ENCODE measurements at regions not wholly inside any gene's neighbourhood (a gene's known extent, or its start where the extent isn't known, plus 50 kb on each side); places are given as distances from the start of the nearest gene placed in this dataset.
"Not testable (repeated sequence)": the region's sequence is repeated elsewhere in the genome, so short reads cannot be mapped to it uniquely, and the experiment has no call there.

DNA sequence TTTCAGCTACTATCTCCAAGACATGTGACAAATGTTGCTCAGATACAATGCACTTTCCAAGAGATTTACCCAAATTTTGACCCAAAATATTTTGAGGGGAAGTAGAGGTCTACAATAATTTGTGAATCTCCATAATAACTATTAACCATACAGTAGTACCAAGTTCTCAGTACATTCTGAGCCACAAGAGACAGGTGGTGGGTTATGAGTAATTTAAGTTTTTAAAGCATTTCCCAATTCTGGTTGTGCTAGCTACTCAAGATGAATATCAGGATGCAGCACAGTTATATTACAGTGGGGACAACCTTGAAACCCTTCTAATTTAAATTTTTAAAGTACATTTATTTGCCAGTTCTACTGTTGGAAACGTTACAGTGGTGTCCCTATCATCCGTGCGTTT, 92.2 kb upstream of the MITF start:
- no peak for DNase-seq

GRCh38 chr3:69646287-69647067, 92.8 kb upstream of the MITF start:
- DNase-seq = no peak

GRCh38 chr3:69642606-69643005, 96.7 kb upstream of the MITF start:
- DNase-seq = no peak

DNA sequence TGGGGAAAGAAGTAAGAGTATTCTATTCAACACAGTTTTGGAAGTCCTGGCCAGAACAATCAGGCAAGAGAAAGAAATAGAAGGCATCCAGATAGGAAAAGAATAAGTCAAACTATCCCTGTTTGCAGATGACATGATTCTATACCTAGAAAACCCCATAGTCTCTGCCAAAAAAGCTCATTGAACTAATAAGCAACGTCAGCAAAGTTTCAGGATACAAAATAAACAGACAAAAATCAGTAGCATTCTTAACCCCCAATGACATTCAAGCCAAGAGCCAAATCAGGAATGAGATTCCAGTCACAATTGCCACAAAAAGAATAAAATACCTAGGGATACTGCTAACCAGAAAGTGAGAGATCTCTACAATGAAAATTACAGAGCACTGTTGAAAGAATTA, 99.4 kb upstream of the MITF start:
- no peak for DNase-seq

DNA sequence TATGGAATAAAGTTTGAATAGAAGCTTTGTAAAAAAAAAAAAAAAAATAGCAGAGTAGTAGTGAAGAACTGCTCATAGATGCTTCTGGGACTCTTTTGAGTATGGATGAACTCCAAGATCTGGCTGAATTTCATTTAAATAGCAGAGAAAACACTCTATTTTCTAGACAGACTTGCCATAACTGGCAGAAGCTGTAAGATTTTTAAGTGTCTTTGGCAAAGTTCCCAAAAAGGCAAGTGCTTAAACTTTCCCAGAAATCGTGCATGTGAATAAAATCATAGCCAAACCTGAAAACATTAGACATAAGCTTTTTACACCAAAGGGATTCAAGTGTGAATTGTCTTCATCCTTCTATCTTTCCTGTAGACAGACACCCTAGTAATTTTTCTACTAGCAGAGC, 110.3 kb upstream of the MITF start:
- no peak for DNase-seq

DNA sequence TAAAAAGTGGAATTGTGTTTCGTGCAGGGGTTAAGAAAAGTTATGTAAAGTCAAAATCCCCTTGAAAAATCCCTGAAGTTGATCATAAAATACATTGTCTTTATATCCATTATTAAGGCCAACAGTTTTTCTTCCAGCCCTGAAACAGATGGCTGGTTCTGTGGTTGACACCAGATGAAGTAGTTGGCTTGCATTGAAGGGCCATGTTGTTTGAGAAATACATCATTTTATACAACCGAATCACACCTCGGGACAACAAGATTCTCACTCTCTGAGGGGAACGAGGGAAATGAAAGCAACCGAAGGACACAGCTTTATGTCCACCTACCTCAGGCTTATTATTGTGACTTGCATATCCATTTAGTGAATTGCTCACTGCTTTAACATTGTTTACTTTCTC, 126.0 kb upstream of the MITF start:
- no peak for DNase-seq

GRCh38 chr3:69612791-69613190, 126.5 kb upstream of the MITF start:
- DNase-seq = no peak

DNA sequence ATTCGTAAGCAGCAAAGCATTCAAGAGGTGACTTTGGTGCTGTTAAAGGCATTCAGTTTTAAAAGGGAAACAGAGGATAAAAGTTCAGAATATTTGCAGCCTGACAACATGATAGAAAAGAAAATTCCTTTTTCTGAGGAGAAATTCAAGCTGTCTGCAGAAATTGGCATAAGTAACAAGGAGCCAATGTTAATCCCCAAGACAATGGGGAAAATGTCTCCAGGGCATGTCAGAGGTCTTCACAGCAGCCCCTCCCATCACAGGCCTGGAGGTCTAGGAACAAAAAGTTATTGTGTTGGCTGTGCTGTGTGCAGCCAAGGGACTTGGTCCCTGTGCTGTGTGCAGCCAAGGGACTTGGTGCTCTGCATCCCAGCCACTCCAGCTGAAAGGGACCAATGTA, 129.7 kb upstream of the MITF start:
- DNase-seq = not testable (repeated sequence)

GRCh38 chr3:69607466-69608305, 131.6 kb upstream of the MITF start:
- no peak for DNase-seq

GRCh38 chr3:69605867-69606266, 133.4 kb upstream of the MITF start:
- no peak for DNase-seq

GRCh38 chr3:69604735-69605450, 134.4 kb upstream of the MITF start:
- no peak for DNase-seq

DNA sequence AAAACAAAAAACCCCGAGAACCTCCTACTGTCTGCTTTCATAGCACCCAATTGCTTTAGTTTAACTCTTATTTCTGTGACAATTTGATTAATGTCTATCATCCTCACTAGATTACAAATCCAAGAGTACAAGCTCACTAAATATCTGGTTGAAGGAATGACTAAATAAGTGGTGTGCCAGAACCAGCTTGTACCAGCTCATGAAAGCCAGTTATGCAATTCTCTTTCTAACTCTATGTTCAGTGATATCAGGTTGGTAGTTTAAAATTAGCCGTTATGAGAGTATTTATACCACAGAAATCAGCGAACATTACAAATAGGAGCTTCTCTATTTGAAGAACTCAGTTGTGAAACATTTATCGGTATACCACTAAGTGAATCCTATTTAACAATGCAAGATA, 137.2 kb upstream of the MITF start:
- no peak for DNase-seq

- no peak for DNase-seq
These were observed 145.0 kb upstream of the MITF start for GRCh38 chr3:69594286-69594685.

DNA sequence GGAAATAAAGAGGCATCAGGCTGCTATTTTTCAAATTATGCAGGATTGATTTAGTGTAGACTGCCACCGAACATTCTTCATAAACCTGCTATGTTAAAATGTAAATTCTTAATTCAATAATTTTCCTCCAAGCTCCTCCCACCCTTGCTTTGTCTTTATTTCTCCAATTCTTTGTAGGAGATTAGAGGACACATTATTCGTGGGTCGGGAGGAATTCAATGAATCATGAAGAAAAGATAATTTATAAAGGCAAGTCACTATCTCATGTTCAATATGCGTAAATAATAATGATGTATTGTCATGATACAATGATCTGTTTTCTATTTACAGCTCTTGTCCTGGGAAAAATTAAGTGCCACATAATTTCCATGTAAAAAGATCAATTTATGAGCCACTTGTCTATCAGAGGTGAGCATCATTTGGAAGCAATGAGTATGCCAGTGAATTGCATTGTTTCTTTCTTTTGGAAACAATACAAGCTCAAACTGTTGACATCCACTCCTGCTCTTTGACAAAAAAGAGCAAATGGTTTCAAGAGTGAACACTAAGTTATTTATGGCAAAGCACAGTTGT, 148.0 kb upstream of the MITF start:
- DNase-seq = no peak

GRCh38 chr3:69590111-69590510, 149.2 kb upstream of the MITF start:
- no peak for DNase-seq

DNA sequence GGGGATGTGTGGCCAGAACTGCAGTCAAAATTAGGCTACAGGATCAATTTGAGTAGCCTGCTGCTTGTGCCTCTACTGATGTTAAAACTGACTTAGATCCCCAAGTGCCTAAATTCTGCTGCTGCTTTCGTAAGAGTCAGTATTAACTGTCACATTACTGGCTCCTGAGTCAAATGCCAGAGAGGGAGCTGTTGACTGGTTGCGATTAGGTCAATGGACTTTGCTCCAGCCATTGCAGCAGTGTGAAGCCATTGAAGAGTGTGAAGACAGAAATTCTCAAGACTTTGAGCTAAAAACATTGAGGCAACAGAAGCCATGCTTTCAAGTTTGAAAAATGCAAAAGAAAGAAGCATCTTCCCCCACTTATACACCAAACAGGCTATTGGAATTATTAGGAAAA, 151.1 kb upstream of the MITF start:
- DNase-seq = no peak

- no peak for DNase-seq
These were observed 153.8 kb upstream of the MITF start for GRCh38 chr3:69585472-69585871.

GRCh38 chr3:69582044-69582443, 157.2 kb upstream of the MITF start:
- no peak for DNase-seq

DNA sequence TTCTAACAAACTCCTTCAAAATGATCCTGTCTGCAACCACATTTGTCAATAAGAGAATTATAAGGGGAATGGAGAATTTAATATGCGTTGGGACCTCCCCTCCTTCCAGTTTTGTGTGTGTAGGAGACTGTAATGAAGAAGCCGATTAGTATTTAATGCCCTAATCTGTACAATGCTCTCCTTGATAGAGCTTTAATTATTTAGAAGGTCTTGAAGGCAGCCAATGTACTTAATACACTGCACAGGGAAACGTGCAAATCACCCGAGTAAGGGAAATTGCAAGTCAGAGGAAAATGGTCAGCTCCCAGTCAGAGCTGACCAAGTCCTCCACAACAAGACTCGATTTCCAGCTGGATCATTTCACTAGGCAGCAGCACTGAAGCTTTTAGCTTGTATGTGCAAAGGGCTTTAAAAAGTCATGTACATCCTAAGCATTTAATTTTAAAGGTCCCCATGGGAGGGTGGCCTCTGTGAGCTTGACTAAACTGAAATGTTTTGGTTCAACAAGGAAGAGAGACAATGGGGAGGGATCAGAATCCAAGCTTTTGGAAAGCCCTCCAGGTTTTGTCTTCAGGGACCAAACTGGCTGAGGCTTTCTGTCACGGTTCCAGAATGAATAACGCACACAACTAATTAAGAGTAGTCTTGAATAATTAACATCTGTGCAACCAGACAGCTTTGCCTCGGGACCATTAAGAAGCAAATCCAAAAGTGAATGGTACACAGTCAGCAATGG, 159.8 kb upstream of the MITF start:
- no peak for DNase-seq

DNA sequence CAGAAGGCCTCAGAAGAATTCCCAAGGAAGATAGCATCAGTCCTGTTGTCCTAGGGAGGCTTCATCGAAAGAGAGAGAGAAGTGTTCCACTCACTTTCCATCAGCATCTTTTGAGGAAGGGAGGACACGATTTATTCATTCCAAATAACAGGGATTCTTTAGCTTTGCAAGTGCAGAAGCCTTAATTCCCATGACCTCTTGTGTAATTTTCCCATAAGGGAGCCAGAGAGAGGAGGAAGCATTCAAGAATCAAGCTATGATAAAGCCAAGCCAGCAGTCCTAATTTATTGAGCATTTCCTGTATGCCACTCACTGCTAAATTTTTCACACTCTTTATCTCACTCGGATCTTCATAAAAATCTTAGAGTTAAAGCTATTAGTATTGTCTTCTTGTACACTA, 169.7 kb upstream of the MITF start:
- no peak for DNase-seq

- DNase-seq = no peak
These were observed 170.3 kb upstream of the MITF start for GRCh38 chr3:69568951-69569350.

DNA sequence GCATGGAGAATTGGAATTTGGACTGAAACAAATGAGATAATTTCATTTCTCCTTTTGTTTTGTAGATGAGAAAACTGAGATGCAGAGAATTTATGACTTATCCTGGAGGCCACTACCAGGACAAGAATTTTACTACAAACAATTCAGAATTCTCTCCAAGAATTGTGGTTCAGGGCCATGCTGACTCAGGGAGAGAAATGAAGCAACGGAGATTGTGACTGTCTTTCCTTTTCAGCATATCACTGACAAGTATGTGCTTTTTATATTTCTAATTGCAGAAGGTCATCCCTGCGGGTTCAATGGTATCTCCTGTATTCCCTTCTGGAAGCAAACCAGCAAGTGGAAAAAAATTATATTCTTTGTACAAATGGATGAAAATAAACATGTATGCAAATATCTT, 170.8 kb upstream of the MITF start:
- DNase-seq = no peak

DNA sequence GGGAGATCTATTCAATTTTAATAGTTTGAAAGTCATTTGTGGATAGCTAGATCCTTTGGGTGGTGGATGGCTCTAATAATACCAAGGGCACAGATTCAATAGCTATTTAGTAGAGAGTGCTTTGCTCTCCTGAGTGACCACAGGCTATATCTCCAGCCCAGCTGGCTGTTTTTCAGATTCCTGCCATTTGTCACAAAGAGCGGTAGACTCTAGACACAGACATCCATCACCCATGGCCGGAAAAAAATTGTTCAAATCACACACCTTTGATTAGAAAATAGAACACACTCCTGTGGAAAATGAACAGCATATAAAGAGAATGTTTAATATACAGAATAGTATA, 171.6 kb upstream of the MITF start:
- DNase-seq = no peak

All from NCI-H774 (cell line).